IPS-NIHi7 (cell line): ENCODE measurements at regions not wholly inside any gene's neighbourhood (a gene's known extent, or its start where the extent isn't known, plus 50 kb on each side); places are given as distances from the start of the nearest gene placed in this dataset.
"Not testable (repeated sequence)": the region's sequence is repeated elsewhere in the genome, so short reads cannot be mapped to it uniquely, and the experiment has no call there.

ENCODE experiments used
- DNase-seq: peaks from one replicate; pipeline ENCODE4 v3.0.0; 2012; ENCODE audit warnings: mixed read lengths; ENCODE audit errors: extremely low spot score

- no peak for DNase-seq
Measured at GRCh38 chr6:780706-781105, 87.8 kb upstream of the EXOC2 start.

GRCh38 chr6:776951-777350, 84.0 kb upstream of the EXOC2 start:
- DNase-seq = no peak

- no peak for DNase-seq
Measured at GRCh38 chr6:776528-776931, 83.6 kb upstream of the EXOC2 start.

GRCh38 chr6:775863-776262, 82.9 kb upstream of the EXOC2 start:
- DNase-seq = no peak

GRCh38 chr6:771683-772082, 78.7 kb upstream of the EXOC2 start:
- DNase-seq = not testable (repeated sequence)

GRCh38 chr6:767755-768512, 75.0 kb upstream of the EXOC2 start:
- DNase-seq = no peak

GRCh38 chr6:766625-767024, 73.7 kb upstream of the EXOC2 start:
- DNase-seq = no peak

- DNase-seq = no peak
Measured at GRCh38 chr6:761997-762396, 69.1 kb upstream of the EXOC2 start.

- no peak for DNase-seq
Measured at GRCh38 chr6:760982-761955, 68.3 kb upstream of the EXOC2 start.

GRCh38 chr6:759729-760128, 66.8 kb upstream of the EXOC2 start:
- DNase-seq = no peak

- DNase-seq = no peak
Measured at GRCh38 chr6:756224-756623, 63.3 kb upstream of the EXOC2 start.

GRCh38 chr6:754202-754601, 61.3 kb upstream of the EXOC2 start:
- no peak for DNase-seq

GRCh38 chr6:753486-753885, 60.5 kb upstream of the EXOC2 start:
- DNase-seq = no peak

GRCh38 chr6:752438-752837, 59.5 kb upstream of the EXOC2 start:
- no peak for DNase-seq

- no peak for DNase-seq
Measured at GRCh38 chr6:751765-752164, 58.8 kb upstream of the EXOC2 start.

- no peak for DNase-seq
Measured at GRCh38 chr6:747921-748320, 55.0 kb upstream of the EXOC2 start.

GRCh38 chr6:747028-747427, 54.1 kb upstream of the EXOC2 start:
- no peak for DNase-seq

GRCh38 chr6:744666-745353, 51.9 kb upstream of the EXOC2 start:
- no peak for DNase-seq

- no peak for DNase-seq
Measured at GRCh38 chr6:743320-744096, 50.6 kb upstream of the EXOC2 start.
